Activated naive CD4-positive, alpha-beta T cell treated with Interleukin-2 at 50 U/mL for 16 hours (primary cell): ENCODE measurements at regions not wholly inside any gene's neighbourhood (a gene's known extent, or its start where the extent isn't known, plus 50 kb on each side); places are given as distances from the start of the nearest gene placed in this dataset.

Experiments used
- DNase-seq: peaks from one replicate; pipeline ENCODE4 v3.0.0-alpha.2; 2020

GRCh38 chr10:43751646-43752045, 103.0 kb upstream of the ZNF32 start:
- DNase-seq = no peak

- no peak for DNase-seq
Measured at GRCh38 chr10:43749940-43750552, 101.4 kb upstream of the ZNF32 start.

- no peak for DNase-seq
Measured at GRCh38 chr10:43749145-43749576, 100.5 kb upstream of the ZNF32 start.

- no peak for DNase-seq
Measured at GRCh38 chr10:43748560-43748959, 99.9 kb upstream of the ZNF32 start.

- DNase-seq = no peak
Measured at GRCh38 chr10:43746906-43747305, 98.2 kb upstream of the ZNF32 start.

GRCh38 chr10:43739161-43739560, 90.5 kb upstream of the ZNF32 start:
- DNase-seq = no peak

GRCh38 chr10:43737003-43737402, 88.3 kb upstream of the ZNF32 start:
- DNase-seq = no peak

- no peak for DNase-seq
Measured at GRCh38 chr10:43735907-43736306, 87.2 kb upstream of the ZNF32 start.

- DNase-seq = no peak
Measured at GRCh38 chr10:43734716-43735115, 86.0 kb upstream of the ZNF32 start.

- no peak for DNase-seq
Measured at GRCh38 chr10:43731486-43731885, 82.8 kb upstream of the ZNF32 start.

- no peak for DNase-seq
Measured at GRCh38 chr10:43728425-43728824, 79.7 kb upstream of the ZNF32 start.

GRCh38 chr10:43727935-43728334, 79.3 kb upstream of the ZNF32 start:
- DNase-seq = no peak

GRCh38 chr10:43715334-43715733, 66.7 kb upstream of the ZNF32 start:
- no peak for DNase-seq

- no peak for DNase-seq
Measured at GRCh38 chr10:43712821-43713584, 64.3 kb upstream of the ZNF32 start.

GRCh38 chr10:43710772-43711471, 62.2 kb upstream of the ZNF32 start:
- no peak for DNase-seq

- DNase-seq = no peak
Measured at GRCh38 chr10:43708262-43708661, 59.6 kb upstream of the ZNF32 start.

- no peak for DNase-seq
Measured at GRCh38 chr10:43707770-43708169, 59.1 kb upstream of the ZNF32 start.

GRCh38 chr10:43706166-43706565, 57.5 kb upstream of the ZNF32 start:
- DNase-seq = no peak

GRCh38 chr10:43703286-43703685, 54.6 kb upstream of the ZNF32 start:
- no peak for DNase-seq

GRCh38 chr10:43702936-43703281, 54.2 kb upstream of the ZNF32 start:
- DNase-seq = no peak

GRCh38 chr10:43702213-43702935, 53.7 kb upstream of the ZNF32 start:
- no peak for DNase-seq

- no peak for DNase-seq
Measured at GRCh38 chr10:43701295-43701694, 52.6 kb upstream of the ZNF32 start.

- DNase-seq = no peak
Measured at GRCh38 chr10:43700306-43700705, 51.6 kb upstream of the ZNF32 start.

- no peak for DNase-seq
Measured at GRCh38 chr10:43699516-43699915, 50.8 kb upstream of the ZNF32 start.
